ENCODE measurements at regions not wholly inside any gene's neighbourhood (a gene's known extent, or its start where the extent isn't known, plus 50 kb on each side); places are given as distances from the start of the nearest gene placed in this dataset.

DNA sequence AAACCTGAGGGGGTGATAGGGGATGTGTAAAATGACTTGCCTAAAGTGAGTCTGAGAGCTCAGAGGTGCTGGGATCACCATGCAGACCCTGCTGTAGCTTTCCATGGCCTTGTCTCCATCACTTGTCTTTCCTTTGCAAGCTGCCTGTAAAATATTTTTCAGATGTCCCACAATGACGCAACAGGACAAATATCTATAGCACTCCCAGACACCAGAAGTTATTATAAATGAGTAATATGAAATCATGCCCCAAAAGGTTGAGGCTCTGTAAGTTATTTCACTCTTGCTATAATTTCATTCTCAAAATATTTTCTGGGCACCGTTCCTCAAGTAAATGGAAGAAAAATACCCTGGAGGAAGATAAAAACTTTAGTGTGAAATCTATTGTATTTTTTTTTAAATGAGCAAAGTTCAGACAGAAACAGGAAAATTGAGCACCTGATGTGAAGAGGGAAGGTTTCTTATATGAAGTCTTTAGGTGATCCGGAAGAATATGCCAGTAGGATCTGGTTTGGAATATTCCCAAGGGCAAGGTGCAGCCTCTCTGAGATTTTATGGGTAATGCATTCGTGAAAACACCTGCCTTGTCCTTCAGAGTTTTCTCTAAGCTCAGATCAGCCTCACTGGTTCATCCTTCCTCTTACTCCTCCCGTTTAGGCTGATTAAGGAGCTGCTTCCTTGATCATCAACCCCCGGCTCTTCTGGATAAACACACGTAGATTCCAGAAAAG is 138.3 kb upstream of the DMAC1 start:
- H3K27ac ChIP-seq (ENCODE audit: insufficient read depth, low read depth, low read length): no peak overlapping the region
- dilution Hi-C loops (cut with MboI; ENCODE audit: extremely low pct_ligation_motif_present, low sequenced_read_pairs) (no loop called here), intact Hi-C loops (cut with micrococcal nuclease) (no loop called here)
- H3K27me3 ChIP-seq (ENCODE audit: control insufficient read depth in 2 of 2, insufficient read depth in 2 of 2, low read length in 2 of 2): no peaks in the 10 kb centered on the region
- no peaks in the 10 kb centered on the region for H3K9me1 ChIP-seq (replicated peaks; ENCODE audit: control insufficient read depth, extremely low read depth, insufficient read depth, low read length)
- H4K20me1 ChIP-seq (replicated peaks; ENCODE audit: control insufficient read depth, extremely low read depth, insufficient read depth, low read length): no peaks in the 10 kb centered on the region
- DNase-seq (ENCODE audit: low read depth, low spot score): no peak
- no peaks in the 10 kb centered on the region for H3K9me3 ChIP-seq (replicated peaks; ENCODE audit: control insufficient read depth, insufficient read depth, low read length)
- H3K9ac ChIP-seq (replicated peaks; ENCODE audit: extremely low read depth, insufficient read depth, low read length): no peak overlapping the region
- H3K4me1 ChIP-seq (ENCODE audit: control insufficient read depth, extremely low read depth, insufficient read depth, low read length): no peaks in the 10 kb centered on the region
- H2AFZ ChIP-seq (ENCODE audit: low read depth, low read length): no peak overlapping the region
- H3K79me2 ChIP-seq (ENCODE audit: control insufficient read depth, insufficient read depth, low read length): no peaks in the 10 kb centered on the region
- TF ChIP-seq, protein P1, sequence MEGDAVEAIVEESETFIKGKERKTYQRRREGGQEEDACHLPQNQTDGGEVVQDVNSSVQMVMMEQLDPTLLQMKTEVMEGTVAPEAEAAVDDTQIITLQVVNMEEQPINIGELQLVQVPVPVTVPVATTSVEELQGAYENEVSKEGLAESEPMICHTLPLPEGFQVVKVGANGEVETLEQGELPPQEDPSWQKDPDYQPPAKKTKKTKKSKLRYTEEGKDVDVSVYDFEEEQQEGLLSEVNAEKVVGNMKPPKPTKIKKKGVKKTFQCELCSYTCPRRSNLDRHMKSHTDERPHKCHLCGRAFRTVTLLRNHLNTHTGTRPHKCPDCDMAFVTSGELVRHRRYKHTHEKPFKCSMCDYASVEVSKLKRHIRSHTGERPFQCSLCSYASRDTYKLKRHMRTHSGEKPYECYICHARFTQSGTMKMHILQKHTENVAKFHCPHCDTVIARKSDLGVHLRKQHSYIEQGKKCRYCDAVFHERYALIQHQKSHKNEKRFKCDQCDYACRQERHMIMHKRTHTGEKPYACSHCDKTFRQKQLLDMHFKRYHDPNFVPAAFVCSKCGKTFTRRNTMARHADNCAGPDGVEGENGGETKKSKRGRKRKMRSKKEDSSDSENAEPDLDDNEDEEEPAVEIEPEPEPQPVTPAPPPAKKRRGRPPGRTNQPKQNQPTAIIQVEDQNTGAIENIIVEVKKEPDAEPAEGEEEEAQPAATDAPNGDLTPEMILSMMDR (IDR thresholded peaks at IDR 0.05; ENCODE audit: extremely low read depth in 1 of 2, insufficient read depth in 1 of 2, low read depth in 1 of 2, low read length in 2 of 2): no peak
- TF ChIP-seq JUN (IDR thresholded peaks at IDR 0.05; ENCODE audit: borderline replicate concordance, insufficient read depth, insufficient read length, low read depth): no peak
- no peak for TF ChIP-seq GATA2 (IDR thresholded peaks at IDR 0.05; ENCODE audit: insufficient read depth, insufficient read length, low read depth, low read length)
- TF ChIP-seq FOS (IDR thresholded peaks at IDR 0.05; ENCODE audit: borderline replicate concordance, insufficient read depth, low read length): no peak
- TF ChIP-seq, protein P2, sequence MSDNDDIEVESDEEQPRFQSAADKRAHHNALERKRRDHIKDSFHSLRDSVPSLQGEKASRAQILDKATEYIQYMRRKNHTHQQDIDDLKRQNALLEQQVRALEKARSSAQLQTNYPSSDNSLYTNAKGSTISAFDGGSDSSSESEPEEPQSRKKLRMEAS (IDR thresholded peaks at IDR 0.05; ENCODE audit: insufficient read depth, insufficient read length): no peak
- no peak for TF ChIP-seq EZH2 (IDR thresholded peaks at IDR 0.05; ENCODE audit: borderline replicate concordance, low read depth, low read length, severe bottlenecking)
- TF ChIP-seq POLR2AphosphoS5 (IDR thresholded peaks at IDR 0.05; ENCODE audit: insufficient read depth, low read depth, low read length): no peak
- TF ChIP-seq MYC (IDR thresholded peaks at IDR 0.05; ENCODE audit: low read depth, low read length): no peak
- TF ChIP-seq POLR2A (IDR thresholded peaks at IDR 0.05; ENCODE audit: low read depth, low read length): no peak
- H3K4me2 ChIP-seq (ENCODE audit: insufficient read depth, low read length): no peak overlapping the region
- no peak for FAIRE-seq
- POLR2A ChIA-PET: no interaction called here
- CTCF ChIA-PET: no interaction called here
- BruUV-seq (replicated peaks): no TSS peak
- no peaks in the 10 kb centered on the region for H3K36me3 ChIP-seq (ENCODE audit: control insufficient read depth in 2 of 2, extremely low read depth in 1 of 2, insufficient read depth in 2 of 2, low read length in 2 of 2)
- H3K4me3 ChIP-seq (replicated peaks in 1 of 3; ENCODE audit: insufficient read depth in 1 of 3, low read depth in 1 of 3, low read length in 3 of 3): no peak overlapping the region

Measured in endothelial cell of umbilical vein (primary cell).